AG09319 (cell line): ENCODE measurements at regions not wholly inside any gene's neighbourhood (a gene's known extent, or its start where the extent isn't known, plus 50 kb on each side); places are given as distances from the start of the nearest gene placed in this dataset.

ENCODE experiments used
- DNase-seq: peaks from one replicate; pipeline ENCODE4 v3.0.0-alpha.2; 2010; ENCODE audit warnings: low read depth; ENCODE audit errors: extremely low read depth
- CTCF ChIP-seq: IDR thresholded peaks from 2 replicates; pipeline ENCODE4 v1.5.1; 2011; ENCODE audit warnings: low read depth, mild to moderate bottlenecking, inconsistent platforms, low read length, moderate library complexity

- peak; percentile 22 for DNase-seq
- TF ChIP-seq CTCF: no peak
These were observed 315.2 kb upstream of the ZEB2 start for GRCh38 chr2:144834998-144835633.

- DNase-seq: no peak
- TF ChIP-seq CTCF: no peak
These were observed 314.4 kb upstream of the ZEB2 start for GRCh38 chr2:144834363-144834762.

GRCh38 chr2:144833075-144833637, 313.2 kb upstream of the ZEB2 start:
- TF ChIP-seq CTCF: no peak
- DNase-seq: no peak

- DNase-seq: no peak
- no peak for TF ChIP-seq CTCF
These were observed 312.1 kb upstream of the ZEB2 start for GRCh38 chr2:144832048-144832447.

- TF ChIP-seq CTCF: no peak
- no peak for DNase-seq
These were observed 310.6 kb upstream of the ZEB2 start for GRCh38 chr2:144830543-144830942.

- no peak for TF ChIP-seq CTCF
- no peak for DNase-seq
These were observed 307.5 kb upstream of the ZEB2 start for GRCh38 chr2:144827404-144827803.

GRCh38 chr2:144826105-144826504, 306.2 kb upstream of the ZEB2 start:
- DNase-seq: no peak
- TF ChIP-seq CTCF: no peak
